ENCODE measurements at regions not wholly inside any gene's neighbourhood (a gene's known extent, or its start where the extent isn't known, plus 50 kb on each side); places are given as distances from the start of the nearest gene placed in this dataset.

- Histone ChIP-seq H2AFZ (ENCODE audit: low read depth, low read length) (peak overlapping the region; percentile 17; the same call in 1 of the 2 replicates), H3K27ac (ENCODE audit: extremely low read depth, low read depth, low read length) (no peak overlapping the region), H3K9me3 (replicated peaks; ENCODE audit: control insufficient read depth, insufficient read depth, low read depth, low read length) (no peaks in the 10 kb centered on the region), H3K9me1 (ENCODE audit: control insufficient read depth, insufficient read depth, low read length) (no peaks in the 10 kb centered on the region), H3K79me2 (ENCODE audit: control insufficient read depth, insufficient read depth, low read length) (no peaks in the 10 kb centered on the region), H3K36me3 (ENCODE audit: control insufficient read depth, insufficient read depth, low read length) (no peaks in the 10 kb centered on the region), H3K4me3 (no peak overlapping the region), H3K9ac (ENCODE audit: insufficient read depth in 1 of 2, low read depth in 2 of 2, low read length in 2 of 2) (no peak overlapping the region), H4K20me1 (replicated peaks; ENCODE audit: control insufficient read depth, insufficient read depth, low read length) (no peaks in the 10 kb centered on the region), H3K4me1 (replicated peaks in 1 of 2; ENCODE audit: control insufficient read depth in 2 of 2, insufficient read depth in 2 of 2, low read length in 2 of 2) (peaks cover 0 to 5% of the 10 kb centered on the region in 2 experiments; a peak in 1 of 5 replicates), H3K27me3 (ENCODE audit: control insufficient read depth in 2 of 2, insufficient read depth in 2 of 2, low read length in 2 of 2) (no peaks in the 10 kb centered on the region; a peak in 1 of 5 replicates), H3K4me2 (ENCODE audit: insufficient read depth, low read length) (no peak overlapping the region; the same call in 1 of the 2 replicates)
- TF ChIP-seq ZNF280A (IDR thresholded peaks at IDR 0.05; ENCODE audit: low read depth, partially characterized antibody) (no peak), SMARCB1 (IDR thresholded peaks at IDR 0.05; ENCODE audit: insufficient read length, low read depth) (no peak), YY1 (IDR thresholded peaks at IDR 0.05; ENCODE audit: borderline replicate concordance in 1 of 3, control insufficient read depth in 1 of 3, extremely low read depth in 1 of 3, insufficient read depth in 3 of 3, insufficient read length in 1 of 3, insufficient replicate concordance in 2 of 3, low read depth in 1 of 3, low read length in 2 of 3) (peak in 1 of 3 experiments; percentile 63)
- ChIA-PET POLR2A (no interaction called here), CTCF (ENCODE audit: low intra/inter-chr PET ratio) (no interaction called here)
- intact Hi-C loops (cut with micrococcal nuclease) = no loop called here
- in situ Hi-C loops (cut with MboI) = no loop called here
- no peak for ATAC-seq
- WGBS (ENCODE audit: insufficient coverage, low coverage, missing lambda C conversion rate) = 2% methylated on average over 12 of the region's 12 CpGs
- no peak for DNase-seq (ENCODE audit: extremely low read depth in 1 of 4, low spot score in 3 of 4)
- FAIRE-seq = no peak
- no TSS peak for BruUV-seq (replicated peaks)
Measured at GRCh38 chr18:76167845-76168621, 327.0 kb downstream of the ZNF516 start.

All from K562 (cell line).